ENCODE measurements at regions not wholly inside any gene's neighbourhood (a gene's known extent, or its start where the extent isn't known, plus 50 kb on each side); places are given as distances from the start of the nearest gene placed in this dataset.

DNA sequence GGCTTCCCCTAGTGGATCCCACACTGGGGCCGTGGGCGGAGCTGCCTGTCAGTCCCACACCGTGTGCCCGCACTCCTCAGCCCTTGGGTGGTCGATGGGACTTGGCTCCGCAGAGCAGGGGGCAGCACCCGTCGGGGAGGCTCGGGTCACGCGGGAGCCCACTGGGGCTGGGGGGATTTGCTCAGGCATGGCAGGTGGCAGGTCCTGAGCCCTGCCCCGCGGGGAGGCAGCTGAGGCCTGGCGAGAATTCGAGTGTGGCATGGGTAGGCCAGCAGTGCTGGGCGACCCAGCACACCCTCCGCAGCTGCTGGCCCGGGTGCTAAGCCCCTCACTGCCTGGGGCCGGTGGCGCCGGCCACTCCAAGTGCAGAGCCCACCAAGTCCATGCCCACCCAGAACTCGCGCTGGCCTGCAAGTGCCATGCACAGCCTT lies 481.7 kb upstream of the PRR20A start:
- TF ChIP-seq FOXA1 (IDR thresholded peaks at IDR 0.05) (no peak), HDGF (IDR thresholded peaks at IDR 0.05; ENCODE audit: borderline replicate concordance) (no peak), SP1 (IDR thresholded peaks at IDR 0.05) (no peak), FOXM1 (IDR thresholded peaks at IDR 0.05; ENCODE audit: borderline replicate concordance) (no peak), SUZ12 (IDR thresholded peaks at IDR 0.05) (no peak), ARNT (IDR thresholded peaks at IDR 0.05) (no peak), TARDBP (IDR thresholded peaks at IDR 0.05) (no peak), NFRKB (IDR thresholded peaks at IDR 0.05) (no peak)
- TF ChIP-seq, protein P1, sequence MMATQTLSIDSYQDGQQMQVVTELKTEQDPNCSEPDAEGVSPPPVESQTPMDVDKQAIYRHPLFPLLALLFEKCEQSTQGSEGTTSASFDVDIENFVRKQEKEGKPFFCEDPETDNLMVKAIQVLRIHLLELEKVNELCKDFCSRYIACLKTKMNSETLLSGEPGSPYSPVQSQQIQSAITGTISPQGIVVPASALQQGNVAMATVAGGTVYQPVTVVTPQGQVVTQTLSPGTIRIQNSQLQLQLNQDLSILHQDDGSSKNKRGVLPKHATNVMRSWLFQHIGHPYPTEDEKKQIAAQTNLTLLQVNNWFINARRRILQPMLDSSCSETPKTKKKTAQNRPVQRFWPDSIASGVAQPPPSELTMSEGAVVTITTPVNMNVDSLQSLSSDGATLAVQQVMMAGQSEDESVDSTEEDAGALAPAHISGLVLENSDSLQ (IDR thresholded peaks at IDR 0.05) = no peak
